Neuronal stem cell (in vitro differentiated cells): ENCODE measurements at regions not wholly inside any gene's neighbourhood (a gene's known extent, or its start where the extent isn't known, plus 50 kb on each side); places are given as distances from the start of the nearest gene placed in this dataset.

Experiments
- DNase-seq: peaks from one replicate; pipeline ENCODE4 v3.0.0-alpha.2; 2013; ENCODE audit warnings: low spot score
- H2AFZ ChIP-seq: one replicate; pipeline ENCODE4 v1.6.1; 2013; ENCODE audit warnings: mild to moderate bottlenecking, low read length, inconsistent platforms
- H2AK5ac ChIP-seq: 2 replicates; pipeline ENCODE4 v1.6.1; 2013; ENCODE audit warnings: low read depth, mild to moderate bottlenecking, inconsistent platforms, low read length, moderate library complexity, mixed read lengths
- H2BK120ac ChIP-seq: 2 replicates; pipeline ENCODE4 v1.6.1; 2013; ENCODE audit warnings: low read depth, mild to moderate bottlenecking, inconsistent platforms, low read length, moderate library complexity, mixed read lengths
- H2BK12ac ChIP-seq: one replicate; pipeline ENCODE4 v1.6.1; 2013; ENCODE audit warnings: low read length, inconsistent platforms
- H2BK15ac ChIP-seq: 2 replicates; pipeline ENCODE4 v1.6.1; 2013; ENCODE audit warnings: mild to moderate bottlenecking, low read length, inconsistent platforms, mixed read lengths
- H2BK5ac ChIP-seq: one replicate; pipeline ENCODE4 v1.6.1; 2013; ENCODE audit warnings: inconsistent platforms, mild to moderate bottlenecking, low read length, moderate library complexity
- H3K14ac ChIP-seq: one replicate; pipeline ENCODE4 v1.6.1; 2013; ENCODE audit warnings: low read length, inconsistent platforms
- H3K18ac ChIP-seq: 2 replicates; pipeline ENCODE4 v1.6.1; 2013; ENCODE audit warnings: low read length, inconsistent platforms
- H3K23ac ChIP-seq: 2 replicates; pipeline ENCODE4 v1.6.1; 2013; ENCODE audit warnings: low read depth, mild to moderate bottlenecking, mixed read lengths, low read length, inconsistent platforms; ENCODE audit not compliant: poor library complexity
- H3K27ac ChIP-seq: replicated peaks from 3 replicates; pipeline ENCODE4 v1.5.1; 2013; ENCODE audit warnings: low read length, inconsistent platforms
- H3K27me3 ChIP-seq, 3 experiments: 2 replicates each; pipeline ENCODE4 v1.6.1; 2013; ENCODE audit warnings: low read length in 3 of 3, mild to moderate bottlenecking in 2 of 3, inconsistent platforms in 1 of 3, low read depth in 1 of 3, mixed read lengths in 1 of 3, moderate library complexity in 1 of 3; ENCODE audit not compliant: control insufficient read depth in 3 of 3, insufficient read depth in 3 of 3
- H3K36me3 ChIP-seq, 2 donors: replicated peaks in 1 of 2; 2 replicates each; pipeline ENCODE4 v1.6.1; 2013; ENCODE audit warnings: low read length in 2 of 2; ENCODE audit not compliant: control insufficient read depth in 2 of 2, insufficient read depth in 2 of 2
- H3K4ac ChIP-seq: 2 replicates; pipeline ENCODE4 v1.6.1; 2013; ENCODE audit warnings: inconsistent platforms, mild to moderate bottlenecking, low read length, moderate library complexity
- H3K4me1 ChIP-seq, 2 donors: 1 replicate in 1 of 2; 2 replicates in 1 of 2; pipeline ENCODE4 v1.6.1; 2013; ENCODE audit warnings: low read length in 2 of 2, low read depth in 1 of 2; ENCODE audit not compliant: control insufficient read depth in 2 of 2, insufficient read depth in 1 of 2
- H3K4me2 ChIP-seq: one replicate; pipeline ENCODE4 v1.6.1; 2013; ENCODE audit warnings: mild to moderate bottlenecking, low read length, inconsistent platforms; ENCODE audit not compliant: insufficient read depth, poor library complexity, severe bottlenecking
- H3K4me3 ChIP-seq, 2 donors: 2 replicates each; pipeline ENCODE4 v1.5.1; 2013; ENCODE audit warnings: low read length in 2 of 2, mild to moderate bottlenecking in 2 of 2, inconsistent platforms in 1 of 2, moderate library complexity in 1 of 2
- H3K79me1 ChIP-seq: one replicate; pipeline ENCODE4 v1.6.1; 2013; ENCODE audit warnings: low read depth, mild to moderate bottlenecking, inconsistent platforms, low read length, moderate library complexity
- H3K9ac ChIP-seq: one replicate; pipeline ENCODE4 v1.6.1; 2013; ENCODE audit warnings: mild to moderate bottlenecking, low read depth, low read length, inconsistent platforms; ENCODE audit not compliant: poor library complexity
- H3K9me3 ChIP-seq, 2 donors: replicated peaks in 1 of 2; 2 replicates each; pipeline versions ENCODE3 to v1.6.1; 2013; ENCODE audit warnings: low read length in 2 of 2, mild to moderate bottlenecking in 2 of 2, inconsistent platforms in 1 of 2, low read depth in 1 of 2, mixed read lengths in 1 of 2, moderate library complexity in 1 of 2; ENCODE audit not compliant: control insufficient read depth in 2 of 2, insufficient read depth in 1 of 2
- H4K8ac ChIP-seq: one replicate; pipeline ENCODE4 v1.6.1; 2013; ENCODE audit warnings: low read depth, mild to moderate bottlenecking, inconsistent platforms, low read length, moderate library complexity
- H4K91ac ChIP-seq: one replicate; pipeline ENCODE4 v1.6.1; 2013; ENCODE audit warnings: low read length, low read depth, mild to moderate bottlenecking, inconsistent platforms; ENCODE audit not compliant: poor library complexity
- WGBS, 2 donors: extraction: QIAGEN DNeasy Blood & Tissue Kit; methylation state at CpG; one replicate each; pipeline ENCODE4 v1.1.7; 2013; ENCODE audit warnings: missing lambda C conversion rate in 2 of 2, mixed read lengths in 1 of 2; ENCODE audit not compliant: insufficient read length in 2 of 2, insufficient replicate concordance in 1 of 2; ENCODE audit errors: extremely low coverage in 2 of 2; 5-methylcytosine and 5-hydroxymethylcytosine counted together

DNA sequence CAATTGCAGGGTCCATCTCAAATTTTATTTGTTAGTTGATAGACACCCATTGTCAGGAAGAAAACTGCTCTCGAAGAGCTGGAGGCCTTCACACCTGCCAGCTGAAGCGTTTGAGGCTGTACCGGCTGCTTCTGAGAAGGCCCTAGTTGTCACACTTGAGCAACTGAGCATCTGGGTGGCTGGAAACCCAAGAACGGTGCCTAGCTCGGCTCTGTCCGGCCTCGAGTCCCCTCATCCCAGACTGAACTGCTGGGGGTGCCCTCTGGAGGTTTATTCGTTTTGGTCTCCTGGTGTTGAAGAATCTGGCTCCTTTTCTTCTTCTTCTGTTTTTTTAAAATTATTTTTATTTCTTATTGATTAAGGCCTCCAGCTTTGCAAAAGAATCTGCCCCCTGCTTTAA is 59.3 kb upstream of the EXOC6 start:
- DNase-seq, result no peak
- no peak overlapping the region for H3K14ac ChIP-seq
- no peak overlapping the region for H2BK5ac ChIP-seq
- peaks cover 0 to 20% (median 0%) of the 10 kb centered on the region in 3 experiments for H3K27me3 ChIP-seq
- no peak overlapping the region for H3K4ac ChIP-seq
- H3K18ac ChIP-seq, result peak overlapping the region; percentile 15
- H2AK5ac ChIP-seq, result no peak overlapping the region
- H4K91ac ChIP-seq, result no peak overlapping the region
- H3K23ac ChIP-seq, result no peak overlapping the region
- no peak overlapping the region for H3K4me2 ChIP-seq
- no peak overlapping the region for H2BK12ac ChIP-seq
- WGBS, 2 donors, result no CpG with 5 or more reads among the region's 8 CpGs
- H3K27ac ChIP-seq, result no peak overlapping the region
- H2AFZ ChIP-seq, result no peak overlapping the region
- H3K4me1 ChIP-seq, result peaks cover 0 to 7% of the 10 kb centered on the region in 2 donors
- H3K4me3 ChIP-seq, result no peak overlapping the region
- no peak overlapping the region for H2BK15ac ChIP-seq
- H3K9me3 ChIP-seq, result no peaks in the 10 kb centered on the region
- no peak overlapping the region for H2BK120ac ChIP-seq
- H4K8ac ChIP-seq, result no peak overlapping the region
- no peak overlapping the region for H3K9ac ChIP-seq
- no peaks in the 10 kb centered on the region for H3K79me1 ChIP-seq
- H3K36me3 ChIP-seq, result no peaks in the 10 kb centered on the region

DNA sequence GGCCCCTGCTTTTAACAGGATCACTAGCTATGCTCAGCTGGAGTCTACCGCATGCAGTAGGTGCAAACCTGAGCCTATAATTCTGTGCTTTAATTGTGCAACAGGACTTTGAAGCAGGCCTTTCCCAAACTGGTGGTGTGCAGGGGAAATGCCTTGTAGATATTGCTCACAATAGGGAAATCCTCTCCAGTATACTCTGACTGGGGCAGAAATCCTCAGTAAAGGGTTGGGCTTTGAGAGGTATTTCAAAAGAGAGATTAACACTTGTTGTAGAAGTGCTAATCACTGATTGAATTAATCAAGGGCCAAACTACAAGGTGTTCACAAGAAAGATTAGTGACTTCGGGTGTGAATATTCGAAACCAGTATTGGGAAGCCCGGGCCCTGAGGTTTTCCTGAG is 58.5 kb upstream of the EXOC6 start:
- H4K8ac ChIP-seq, result no peak overlapping the region
- no peaks in the 10 kb centered on the region for H3K79me1 ChIP-seq
- H3K9me3 ChIP-seq, result no peaks in the 10 kb centered on the region
- no peak overlapping the region for H3K23ac ChIP-seq
- DNase-seq, result no peak
- no peak overlapping the region for H3K9ac ChIP-seq
- no peak overlapping the region for H3K18ac ChIP-seq
- peaks cover 0 to 20% (median 0%) of the 10 kb centered on the region in 3 experiments for H3K27me3 ChIP-seq
- no peak overlapping the region for H2AFZ ChIP-seq
- no peak overlapping the region for H2BK120ac ChIP-seq
- no peak overlapping the region for H2BK15ac ChIP-seq
- H3K4me3 ChIP-seq, result no peak overlapping the region
- no peak overlapping the region for H4K91ac ChIP-seq
- no CpG with 5 or more reads among the region's 4 CpGs for WGBS, 2 donors
- no peak overlapping the region for H2BK5ac ChIP-seq
- H2AK5ac ChIP-seq, result no peak overlapping the region
- H3K4me2 ChIP-seq, result no peak overlapping the region
- H2BK12ac ChIP-seq, result no peak overlapping the region
- H3K4ac ChIP-seq, result no peak overlapping the region
- no peak overlapping the region for H3K14ac ChIP-seq
- peaks cover 0 to 7% of the 10 kb centered on the region in 2 donors for H3K4me1 ChIP-seq
- H3K27ac ChIP-seq, result peak overlapping the region; percentile 33
- no peaks in the 10 kb centered on the region for H3K36me3 ChIP-seq

DNA sequence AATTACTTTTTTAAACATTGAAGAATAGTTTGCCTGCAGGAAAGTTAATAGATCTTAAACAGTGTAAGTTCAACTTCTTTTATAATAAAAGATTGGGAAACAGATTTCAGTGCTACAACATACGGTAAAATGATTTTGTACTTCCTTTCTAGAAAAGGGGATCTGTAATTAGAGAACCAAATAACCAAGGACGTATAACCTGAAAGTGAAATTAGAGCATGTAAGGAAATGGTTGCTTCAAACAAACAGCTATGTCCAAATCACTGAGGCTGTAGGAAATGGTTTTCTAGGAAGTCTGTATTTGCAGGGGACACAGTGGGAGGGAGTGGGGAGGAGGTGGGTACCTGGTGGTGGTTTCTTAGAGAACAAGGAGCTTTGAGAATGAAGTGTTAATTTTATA is 57.9 kb upstream of the EXOC6 start:
- DNase-seq, result no peak
- H3K79me1 ChIP-seq, result no peaks in the 10 kb centered on the region
- no peak overlapping the region for H2BK120ac ChIP-seq
- H3K4me3 ChIP-seq, result no peak overlapping the region
- H2BK5ac ChIP-seq, result no peak overlapping the region
- WGBS, 2 donors, result no CpG with 5 or more reads among the region's 2 CpGs
- peaks cover 0 to 3% of the 10 kb centered on the region in 2 donors for H3K4me1 ChIP-seq
- no peak overlapping the region for H2BK15ac ChIP-seq
- H3K18ac ChIP-seq, result no peak overlapping the region
- H2BK12ac ChIP-seq, result no peak overlapping the region
- H3K36me3 ChIP-seq, result no peaks in the 10 kb centered on the region
- no peaks in the 10 kb centered on the region for H3K9me3 ChIP-seq
- H3K9ac ChIP-seq, result no peak overlapping the region
- no peak overlapping the region for H3K4ac ChIP-seq
- H3K23ac ChIP-seq, result no peak overlapping the region
- H3K14ac ChIP-seq, result no peak overlapping the region
- H4K8ac ChIP-seq, result no peak overlapping the region
- H2AFZ ChIP-seq, result no peak overlapping the region
- H2AK5ac ChIP-seq, result no peak overlapping the region
- no peak overlapping the region for H4K91ac ChIP-seq
- H3K27ac ChIP-seq, result no peak overlapping the region
- H3K4me2 ChIP-seq, result no peak overlapping the region
- H3K27me3 ChIP-seq, result peaks cover 0 to 20% (median 0%) of the 10 kb centered on the region in 3 experiments

DNA sequence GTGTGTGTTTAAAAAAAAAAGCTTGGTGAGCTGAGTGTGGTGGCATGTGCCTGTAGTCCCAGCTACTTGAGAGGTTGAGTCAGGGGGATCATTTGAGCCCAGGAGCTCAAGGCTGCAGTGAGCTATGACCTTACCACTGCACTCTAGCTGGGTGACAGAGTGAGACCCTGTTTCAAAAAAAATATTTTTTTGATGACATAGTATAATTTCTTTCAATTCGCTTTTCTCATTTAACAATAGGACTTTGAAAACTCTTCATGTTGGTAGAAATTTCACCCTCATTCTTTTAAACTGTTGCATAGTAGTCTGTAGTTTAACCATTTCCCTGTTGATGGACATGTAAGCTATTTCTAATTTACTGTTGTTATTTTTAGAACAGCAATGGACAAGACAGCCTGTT is 55.7 kb upstream of the EXOC6 start:
- H3K4me1 ChIP-seq, result peaks cover 0 to 3% of the 10 kb centered on the region in 2 donors
- no peak overlapping the region for H3K4ac ChIP-seq
- no peak overlapping the region for H2BK12ac ChIP-seq
- no peak overlapping the region for H3K4me2 ChIP-seq
- no peak overlapping the region for H3K14ac ChIP-seq
- DNase-seq, result no peak
- H3K36me3 ChIP-seq, result no peaks in the 10 kb centered on the region
- H2AK5ac ChIP-seq, result no peak overlapping the region
- H3K27me3 ChIP-seq, result peaks cover 0 to 17% (median 0%) of the 10 kb centered on the region in 3 experiments
- H2BK120ac ChIP-seq, result no peak overlapping the region
- no CpG with 5 or more reads among the region's 1 CpG for WGBS, 2 donors
- H3K23ac ChIP-seq, result no peak overlapping the region
- H4K8ac ChIP-seq, result no peak overlapping the region
- no peak overlapping the region for H3K4me3 ChIP-seq
- H2BK15ac ChIP-seq, result no peak overlapping the region
- H3K9me3 ChIP-seq, result no peaks in the 10 kb centered on the region
- no peak overlapping the region for H3K27ac ChIP-seq
- H4K91ac ChIP-seq, result no peak overlapping the region
- no peak overlapping the region for H3K18ac ChIP-seq
- no peak overlapping the region for H3K9ac ChIP-seq
- H3K79me1 ChIP-seq, result no peaks in the 10 kb centered on the region
- no peak overlapping the region for H2BK5ac ChIP-seq
- no peak overlapping the region for H2AFZ ChIP-seq
